ENCODE measurements at regions not wholly inside any gene's neighbourhood (a gene's known extent, or its start where the extent isn't known, plus 50 kb on each side); places are given as distances from the start of the nearest gene placed in this dataset.

DNA sequence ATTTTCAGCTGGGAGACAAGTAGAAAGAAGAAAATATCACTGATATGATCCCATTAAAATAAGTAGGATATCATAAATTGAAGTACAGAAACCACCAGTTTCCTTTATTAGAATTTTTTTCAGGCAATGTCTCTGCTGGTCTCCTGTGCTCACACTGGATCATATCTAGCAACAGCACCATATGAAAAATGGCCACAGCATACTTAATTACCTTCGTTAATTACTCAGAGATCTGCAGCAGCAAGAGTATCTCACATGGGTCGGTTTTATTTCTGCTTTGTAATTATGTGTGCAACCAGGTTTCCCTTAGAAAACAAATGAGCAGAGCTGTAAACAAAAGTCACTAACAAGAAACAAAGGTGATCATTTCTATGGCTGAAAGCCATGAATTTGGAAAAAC is 287.9 kb downstream of the LRRIQ3 start:
- peaks cover 16% of the 10 kb centered on the region for H3K9me3 Mint-ChIP-seq
- H3K27me3 Mint-ChIP-seq: no peaks in the 10 kb centered on the region
- no peak for DNase-seq
- H3K36me3 Mint-ChIP-seq (ENCODE audit: low read depth): no peaks in the 10 kb centered on the region
- TF ChIP-seq, protein P1, sequence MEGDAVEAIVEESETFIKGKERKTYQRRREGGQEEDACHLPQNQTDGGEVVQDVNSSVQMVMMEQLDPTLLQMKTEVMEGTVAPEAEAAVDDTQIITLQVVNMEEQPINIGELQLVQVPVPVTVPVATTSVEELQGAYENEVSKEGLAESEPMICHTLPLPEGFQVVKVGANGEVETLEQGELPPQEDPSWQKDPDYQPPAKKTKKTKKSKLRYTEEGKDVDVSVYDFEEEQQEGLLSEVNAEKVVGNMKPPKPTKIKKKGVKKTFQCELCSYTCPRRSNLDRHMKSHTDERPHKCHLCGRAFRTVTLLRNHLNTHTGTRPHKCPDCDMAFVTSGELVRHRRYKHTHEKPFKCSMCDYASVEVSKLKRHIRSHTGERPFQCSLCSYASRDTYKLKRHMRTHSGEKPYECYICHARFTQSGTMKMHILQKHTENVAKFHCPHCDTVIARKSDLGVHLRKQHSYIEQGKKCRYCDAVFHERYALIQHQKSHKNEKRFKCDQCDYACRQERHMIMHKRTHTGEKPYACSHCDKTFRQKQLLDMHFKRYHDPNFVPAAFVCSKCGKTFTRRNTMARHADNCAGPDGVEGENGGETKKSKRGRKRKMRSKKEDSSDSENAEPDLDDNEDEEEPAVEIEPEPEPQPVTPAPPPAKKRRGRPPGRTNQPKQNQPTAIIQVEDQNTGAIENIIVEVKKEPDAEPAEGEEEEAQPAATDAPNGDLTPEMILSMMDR (IDR thresholded peaks at IDR 0.05): no peak
- no peaks in the 10 kb centered on the region for H3K4me1 Mint-ChIP-seq (ENCODE audit: low read depth)
- intact Hi-C loops (cut with micrococcal nuclease): no loop called here
- ATAC-seq: no peak
- ChIA-PET CTCF (no interaction called here), POLR2A (no interaction called here)
- H3K27ac Mint-ChIP-seq: no peak overlapping the region
- no peak overlapping the region for H3K4me3 Mint-ChIP-seq

GRCh38 chr1:73909043-73909562 is 288.9 kb downstream of the LRRIQ3 start:
- H3K36me3 Mint-ChIP-seq (ENCODE audit: low read depth): no peaks in the 10 kb centered on the region
- ChIA-PET CTCF (no interaction called here), POLR2A (no interaction called here)
- no peaks in the 10 kb centered on the region for H3K4me1 Mint-ChIP-seq (ENCODE audit: low read depth)
- no peak overlapping the region for H3K27ac Mint-ChIP-seq
- TF ChIP-seq, protein P1 (IDR thresholded peaks at IDR 0.05): no peak
- no peaks in the 10 kb centered on the region for H3K27me3 Mint-ChIP-seq
- ATAC-seq (no peak), DNase-seq (no peak)
- H3K9me3 Mint-ChIP-seq: peaks cover 15% of the 10 kb centered on the region
- no peak overlapping the region for H3K4me3 Mint-ChIP-seq
- intact Hi-C loops (cut with micrococcal nuclease): no loop called here

- DNase-seq (no peak), ATAC-seq (no peak)
- Mint-ChIP-seq H3K27ac (no peak overlapping the region), H3K9me3 (peaks cover 4% of the 10 kb centered on the region), H3K27me3 (no peaks in the 10 kb centered on the region), H3K4me3 (no peak overlapping the region), H3K4me1 (ENCODE audit: low read depth) (no peaks in the 10 kb centered on the region), H3K36me3 (ENCODE audit: low read depth) (no peaks in the 10 kb centered on the region)
- POLR2A ChIA-PET: no interaction called here
- TF ChIP-seq, protein P1 (IDR thresholded peaks at IDR 0.05): no peak
- CTCF ChIA-PET: no interaction called here
- intact Hi-C loops (cut with micrococcal nuclease): no loop called here
Measured at GRCh38 chr1:73907051-73907450, 290.9 kb downstream of the LRRIQ3 start.

DNA sequence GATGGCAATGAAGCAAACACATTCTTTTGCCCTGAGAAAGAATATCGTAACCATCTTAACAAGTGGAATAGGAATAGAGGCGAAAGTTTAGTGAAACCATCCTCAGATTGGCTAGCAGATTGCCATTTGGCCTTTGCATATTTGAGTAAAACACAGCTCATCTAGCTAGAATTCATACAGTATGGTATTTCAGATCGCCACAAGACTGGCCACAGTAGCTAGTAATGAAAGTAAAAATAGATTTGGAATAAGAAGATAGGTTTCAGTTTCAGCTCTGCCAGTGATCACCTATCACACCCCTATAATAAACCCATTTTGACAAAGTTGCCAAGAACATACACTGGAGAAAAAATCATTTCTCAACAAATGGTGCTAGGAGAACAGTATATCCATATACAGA is 294.9 kb downstream of the LRRIQ3 start:
- intact Hi-C loops (cut with micrococcal nuclease): no loop called here
- POLR2A ChIA-PET: no interaction called here
- H3K9me3 Mint-ChIP-seq: peaks cover 2% of the 10 kb centered on the region

DNA sequence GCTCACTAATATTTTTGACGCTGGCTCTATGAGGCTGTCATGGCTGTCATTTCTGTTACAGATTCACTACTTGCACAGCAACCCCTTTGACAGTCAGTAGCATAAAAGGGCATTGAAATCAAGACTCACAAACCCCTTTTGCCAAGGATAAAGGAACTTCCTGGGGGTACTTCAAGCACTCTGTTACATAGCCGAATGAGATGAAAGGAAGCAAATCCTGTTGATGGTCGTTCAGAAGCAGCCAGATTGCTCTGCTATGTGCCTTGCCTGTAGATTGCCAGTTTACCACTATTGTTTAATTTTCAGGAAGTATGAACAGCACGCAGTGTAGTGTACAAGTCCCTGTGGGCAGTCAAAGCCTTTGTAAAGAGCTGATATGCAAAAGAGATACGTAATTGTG is 296.2 kb downstream of the LRRIQ3 start:
- intact Hi-C loops (cut with micrococcal nuclease): no loop called here
- ChIA-PET POLR2A (no interaction called here), CTCF (no interaction called here)
- no peak for ATAC-seq
- H3K4me3 Mint-ChIP-seq: no peak overlapping the region
- no peaks in the 10 kb centered on the region for H3K27me3 Mint-ChIP-seq
- no peaks in the 10 kb centered on the region for H3K36me3 Mint-ChIP-seq (ENCODE audit: low read depth)
- no peaks in the 10 kb centered on the region for H3K4me1 Mint-ChIP-seq (ENCODE audit: low read depth)
- H3K27ac Mint-ChIP-seq: no peak overlapping the region
- TF ChIP-seq, protein P1 (IDR thresholded peaks at IDR 0.05): no peak
- H3K9me3 Mint-ChIP-seq: peaks cover under 1% of the 10 kb centered on the region
- DNase-seq: no peak

More for the DNA sequence above, 294.9 kb downstream of the LRRIQ3 start:
- Mint-ChIP-seq H3K27me3 (no peaks in the 10 kb centered on the region), H3K4me3 (no peak overlapping the region), H3K4me1 (ENCODE audit: low read depth) (no peaks in the 10 kb centered on the region), H3K36me3 (ENCODE audit: low read depth) (no peaks in the 10 kb centered on the region), H3K27ac (no peak overlapping the region)
- DNase-seq (no peak), ATAC-seq (no peak)
- TF ChIP-seq, protein P1 (IDR thresholded peaks at IDR 0.05): no peak
- CTCF ChIA-PET: no interaction called here

Measured in activated CD8-positive, alpha-beta T cell treated with anti-CD3 and anti-CD28 coated beads for 36 hours (primary cell).